SH-SY5Y (cell line): ENCODE measurements at regions not wholly inside any gene's neighbourhood (a gene's known extent, or its start where the extent isn't known, plus 50 kb on each side); places are given as distances from the start of the nearest gene placed in this dataset.

Experiments
- GATA2 ChIP-seq: IDR thresholded peaks from 2 replicates; pipeline ENCODE4 v1.6.1; 2011; ENCODE audit warnings: mild to moderate bottlenecking, low read depth, low read length
- GATA3 ChIP-seq: IDR thresholded peaks from 2 replicates; pipeline ENCODE4 v1.6.1; 2011; ENCODE audit warnings: low read depth, mild to moderate bottlenecking, low read length, moderate library complexity

DNA sequence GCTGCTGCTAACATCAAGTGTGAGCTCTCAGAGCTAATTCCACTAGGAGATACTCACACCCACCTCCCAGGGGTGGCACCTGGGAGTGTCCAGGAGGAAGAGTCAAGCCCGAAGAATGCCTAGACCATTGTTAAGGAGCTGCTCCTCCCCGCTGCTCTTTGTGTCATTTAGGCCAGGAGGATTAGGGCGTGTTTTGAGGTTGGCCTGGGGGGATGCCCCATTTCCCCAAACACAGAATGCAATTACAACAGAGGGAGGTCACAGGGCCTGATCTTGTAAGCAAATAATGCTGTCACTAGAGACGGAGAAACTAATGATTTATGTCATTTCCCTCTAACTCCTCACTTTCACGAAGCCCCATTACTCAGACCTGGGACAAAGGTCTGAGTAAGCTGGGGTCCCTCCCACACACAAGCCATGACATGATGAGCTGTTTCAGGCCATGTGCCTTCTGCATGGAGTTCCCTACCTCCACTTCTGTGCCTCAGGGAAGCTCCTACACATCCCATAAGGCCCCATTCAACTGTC lies 312.5 kb downstream of the ACTL7B start:
- TF ChIP-seq GATA2 (no peak), GATA3 (no peak)
